Occipital lobe (tissue), 1 donor: ENCODE measurements at regions not wholly inside any gene's neighbourhood (a gene's known extent, or its start where the extent isn't known, plus 50 kb on each side); places are given as distances from the start of the nearest gene placed in this dataset.

Experiments used
- DNase-seq: peaks from one replicate; lab custom pipeline; 2025; lab: John Stamatoyannopoulos, UW

DNA sequence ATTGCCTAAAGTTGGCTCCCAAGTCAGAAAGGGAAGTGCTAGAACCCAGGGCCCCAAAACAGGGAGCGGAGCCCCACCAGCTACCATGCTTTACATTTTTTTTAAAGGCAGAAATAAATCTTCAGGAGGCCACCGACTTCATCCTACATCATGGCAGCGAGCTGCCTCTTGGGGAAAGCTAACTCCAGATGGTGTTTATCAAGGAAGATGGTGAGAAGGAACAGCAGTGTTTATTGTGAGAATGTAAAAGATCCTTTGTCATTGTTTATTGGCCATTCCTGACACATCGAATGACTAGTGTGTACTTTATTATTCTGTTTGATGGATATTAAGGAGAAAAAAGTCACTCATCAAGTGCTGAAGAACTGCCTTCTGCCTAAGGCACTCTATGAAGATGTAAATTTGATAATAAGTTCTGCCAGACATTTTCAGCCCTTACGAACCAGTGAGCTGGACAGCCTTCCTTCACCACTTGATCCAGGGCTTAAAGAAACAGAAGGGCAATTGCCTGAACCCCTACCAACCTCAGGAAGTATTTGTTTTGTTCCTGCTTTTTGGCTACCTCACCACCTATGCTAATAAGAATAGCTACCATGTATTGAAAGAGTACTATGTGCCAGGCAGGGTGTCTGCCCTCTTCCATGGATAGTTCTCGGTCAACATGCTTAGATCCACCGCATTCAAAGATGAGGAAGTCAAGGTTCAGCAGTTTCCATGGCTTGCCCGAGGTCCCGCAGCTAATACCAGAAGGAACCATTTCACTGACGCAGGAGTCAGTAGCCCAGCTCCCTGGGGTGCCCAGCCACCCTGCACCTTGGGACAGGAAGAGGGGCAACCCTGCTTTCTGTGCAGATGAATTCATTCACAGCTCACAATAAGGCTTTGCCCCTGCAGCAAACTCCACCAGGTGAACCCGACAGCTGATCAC, 194.7 kb upstream of the RREB1 start:
- DNase-seq, result no peak

DNA sequence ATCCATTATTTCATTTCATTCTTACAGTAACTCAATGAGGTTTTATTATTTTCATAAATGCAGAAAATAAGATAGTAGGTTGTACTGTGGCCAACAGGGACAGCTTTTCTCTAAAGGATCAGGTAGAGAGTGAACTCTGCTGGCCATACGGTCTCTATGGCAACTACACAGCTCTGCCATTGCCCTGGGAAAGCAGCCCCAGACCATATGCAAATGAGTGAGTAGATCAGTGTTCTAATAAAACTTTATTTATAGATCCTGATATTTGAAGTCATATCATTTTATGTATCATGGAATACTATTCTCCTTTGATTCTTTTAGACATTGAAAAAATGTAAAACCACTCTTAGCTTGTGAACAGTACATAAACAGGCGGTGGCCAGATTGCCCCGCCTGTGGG, 192.5 kb upstream of the RREB1 start:
- no peak for DNase-seq

DNA sequence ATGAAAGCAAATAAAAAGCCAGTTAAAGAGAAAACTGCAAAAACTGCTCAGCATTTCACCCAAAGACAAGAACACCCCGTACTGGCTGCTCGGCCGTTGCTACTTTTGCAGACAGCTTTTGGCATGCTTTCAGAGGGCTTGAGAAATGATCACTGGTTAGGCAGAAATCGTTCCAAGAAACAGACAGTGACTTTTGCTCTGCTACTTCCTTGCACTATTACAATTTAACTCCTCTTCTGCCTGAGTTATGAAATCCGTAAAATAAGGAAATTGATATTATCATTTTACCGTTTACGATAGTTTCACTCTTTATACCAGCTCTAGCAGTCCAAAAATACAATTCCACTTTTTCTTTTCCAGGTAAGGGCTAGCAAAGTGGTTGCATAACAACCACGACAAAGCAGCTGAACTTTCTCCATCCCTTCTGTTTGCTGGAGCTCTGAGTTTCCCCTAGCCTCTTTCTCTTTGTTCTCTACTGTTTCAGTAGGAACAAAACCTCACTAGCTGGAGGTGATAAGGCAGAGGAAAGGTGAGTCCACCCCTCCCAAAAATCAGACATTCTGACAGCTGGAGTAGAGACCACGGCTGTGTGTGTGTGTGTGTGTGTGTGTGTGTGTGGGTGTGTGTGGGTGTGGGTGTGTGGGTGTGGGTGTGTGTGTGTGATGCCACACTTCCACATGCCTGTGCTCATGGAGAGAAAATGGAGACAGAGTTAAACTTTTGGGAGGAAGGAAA, 191.8 kb upstream of the RREB1 start:
- DNase-seq, result peak; percentile 18

DNA sequence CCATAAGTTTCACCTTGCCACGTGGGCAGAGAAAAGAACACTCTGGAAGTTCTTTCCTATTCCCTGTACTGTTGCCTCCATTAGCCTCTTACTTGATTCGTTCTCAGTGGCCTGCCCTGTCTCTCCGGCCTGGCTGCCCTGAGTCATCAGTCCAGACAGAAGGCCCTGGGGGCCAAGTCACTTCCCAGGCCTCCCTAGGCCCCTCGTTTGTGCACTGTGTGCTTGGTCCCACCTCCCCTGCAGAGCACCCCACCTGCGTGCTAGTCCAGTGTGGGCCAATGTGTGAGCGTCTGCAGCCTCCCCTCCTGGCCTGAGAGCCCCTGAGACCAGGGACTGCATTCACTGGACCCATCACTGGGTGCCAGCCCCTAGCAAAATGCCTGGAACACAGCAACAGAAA, 191.2 kb upstream of the RREB1 start:
- no peak for DNase-seq

DNA sequence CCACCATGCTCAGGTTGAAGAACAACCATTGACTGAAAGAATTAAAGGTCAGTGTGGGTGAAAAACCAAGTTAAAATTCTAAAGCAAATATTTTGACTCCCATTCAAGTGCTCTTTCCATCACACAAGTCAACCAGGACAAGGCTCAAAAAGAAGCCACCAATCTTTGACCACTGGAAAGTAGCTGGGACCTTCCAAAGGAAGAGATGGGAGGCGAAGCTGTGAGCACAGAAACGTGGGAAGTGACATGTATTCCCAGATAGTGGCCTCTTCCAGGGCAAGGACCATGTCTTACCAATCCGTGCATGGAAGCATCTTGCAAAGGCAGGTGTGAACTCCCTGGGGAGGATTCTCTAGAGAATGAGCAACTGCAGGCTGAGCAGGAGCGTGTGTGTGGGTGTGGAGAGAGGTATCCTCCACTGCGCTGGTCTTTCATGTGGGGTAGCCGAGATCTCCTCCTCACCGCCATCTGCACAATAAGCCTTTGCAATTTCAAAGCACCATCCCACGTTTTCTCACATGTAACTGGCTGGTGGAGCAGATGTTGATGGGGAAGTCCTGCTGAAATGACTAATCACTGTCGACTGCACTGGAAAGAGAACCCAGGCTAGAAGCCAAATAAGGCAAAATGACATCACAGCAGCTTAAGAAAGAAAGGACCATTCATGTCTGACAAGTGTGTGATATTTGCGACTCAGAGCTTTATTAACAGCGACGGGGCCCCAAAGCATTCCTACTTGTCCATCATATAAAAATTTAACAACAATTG, 189.4 kb upstream of the RREB1 start:
- DNase-seq, result peak; percentile 70

DNA sequence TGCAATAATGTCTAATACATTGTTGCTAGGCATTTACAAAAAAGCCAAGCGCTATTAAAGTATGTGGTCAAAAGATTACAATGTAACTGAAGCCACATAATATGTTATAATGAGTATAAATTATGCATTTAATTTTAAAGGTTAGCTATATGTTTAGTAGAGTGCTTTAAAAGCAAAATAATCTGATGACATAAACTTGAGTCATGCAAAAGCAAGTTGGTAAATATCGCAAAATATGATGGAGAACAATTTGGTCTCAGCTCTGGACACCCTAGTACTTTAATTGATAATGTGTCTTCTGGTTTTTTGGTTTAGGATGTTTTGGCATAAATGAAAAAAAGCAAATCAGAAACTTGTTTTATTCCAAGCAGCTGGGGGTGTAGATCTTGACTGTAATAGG, 188.6 kb upstream of the RREB1 start:
- no peak for DNase-seq

DNA sequence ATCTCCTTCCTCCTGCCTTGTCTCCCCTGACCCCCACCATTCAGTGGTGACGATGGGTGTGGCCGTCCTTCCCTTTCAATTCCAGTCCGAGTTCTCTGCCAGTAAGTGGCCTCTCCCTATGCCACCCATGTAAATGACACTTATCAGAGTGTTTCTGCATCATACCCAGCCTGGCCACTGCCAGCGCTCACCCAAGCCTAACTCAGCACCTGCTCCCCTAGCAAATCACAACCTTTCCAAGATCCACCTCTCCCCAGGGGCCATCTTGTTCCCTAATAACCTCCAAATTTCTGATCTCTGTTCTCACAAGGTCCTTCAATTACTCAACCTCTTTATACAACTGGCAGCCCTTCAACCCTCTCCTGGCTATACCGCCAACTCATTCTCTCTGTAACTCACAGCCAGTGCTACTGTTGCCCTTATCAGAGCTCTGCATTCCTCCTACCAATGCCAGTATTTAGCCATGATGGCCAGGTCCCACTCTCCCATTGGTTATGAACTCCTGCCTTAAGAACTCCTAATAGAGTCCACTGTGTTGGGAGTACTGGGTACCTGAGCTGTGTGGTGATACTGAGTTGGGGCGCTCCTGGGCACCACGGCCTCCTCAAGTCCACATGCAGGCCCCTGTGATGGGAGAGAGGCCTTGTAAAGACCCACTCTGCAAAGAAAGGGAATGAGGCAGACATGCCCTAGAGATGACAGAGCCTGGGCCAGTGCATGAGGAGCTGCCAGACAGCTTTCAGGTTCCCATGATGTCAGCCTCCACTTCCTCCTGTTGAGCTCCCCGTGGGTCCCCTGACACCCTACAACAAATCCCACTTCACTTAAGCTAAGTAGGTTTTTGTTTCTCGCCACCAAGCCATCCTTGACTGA, 187.4 kb upstream of the RREB1 start:
- no peak for DNase-seq

DNA sequence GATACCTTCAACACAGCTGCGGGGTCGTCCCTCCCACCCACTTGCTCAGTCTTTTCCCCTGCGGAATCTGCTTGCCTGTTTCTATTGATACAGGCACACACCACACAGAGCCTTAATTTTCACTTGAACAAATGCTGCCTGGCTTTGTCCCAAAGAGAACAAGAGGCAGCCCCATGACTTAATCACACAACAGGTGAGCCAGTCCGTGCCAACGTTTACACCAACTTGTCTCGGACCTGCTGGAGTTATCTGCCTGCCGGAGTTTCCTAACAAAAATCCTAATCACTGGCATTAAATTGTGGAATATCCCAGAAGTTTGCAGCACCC, 186.8 kb upstream of the RREB1 start:
- DNase-seq, result no peak

DNA sequence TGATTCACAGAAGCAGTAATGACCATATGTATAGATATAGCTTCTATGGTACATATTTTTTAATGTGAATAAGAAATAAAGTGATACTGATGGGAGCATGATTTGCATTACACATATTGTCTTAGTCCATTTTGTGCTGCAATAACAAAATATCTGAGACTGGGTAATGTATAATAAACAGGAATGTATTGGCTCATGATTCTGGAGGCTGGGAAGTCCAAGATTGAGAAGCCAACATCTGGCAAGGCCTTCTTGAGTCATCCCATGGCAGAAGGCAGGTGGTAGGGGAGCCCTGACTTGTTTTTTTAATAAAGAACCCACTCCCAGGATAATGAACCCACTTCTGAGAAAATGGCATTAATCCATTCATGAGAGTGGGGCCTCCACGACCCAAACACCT, 185.6 kb upstream of the RREB1 start:
- no peak for DNase-seq

DNA sequence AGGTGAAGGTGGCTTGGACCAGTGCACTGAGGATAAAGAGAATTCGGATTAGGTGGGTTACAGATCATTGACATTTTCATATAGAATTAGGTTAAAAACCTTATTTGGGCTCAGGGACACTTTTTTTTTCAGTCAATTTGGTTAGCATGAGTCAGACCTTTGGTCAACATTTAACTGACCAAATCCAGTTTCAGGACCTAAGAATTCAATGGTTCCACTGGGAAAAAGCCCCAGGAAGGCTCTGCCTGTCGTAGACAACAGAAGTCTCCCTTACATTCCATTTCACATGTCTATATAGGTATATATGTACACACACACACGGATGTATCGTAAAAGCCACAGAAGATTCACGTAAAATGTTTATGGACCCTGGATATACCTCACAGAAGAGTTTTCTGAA, 184.2 kb upstream of the RREB1 start:
- DNase-seq, result no peak

DNA sequence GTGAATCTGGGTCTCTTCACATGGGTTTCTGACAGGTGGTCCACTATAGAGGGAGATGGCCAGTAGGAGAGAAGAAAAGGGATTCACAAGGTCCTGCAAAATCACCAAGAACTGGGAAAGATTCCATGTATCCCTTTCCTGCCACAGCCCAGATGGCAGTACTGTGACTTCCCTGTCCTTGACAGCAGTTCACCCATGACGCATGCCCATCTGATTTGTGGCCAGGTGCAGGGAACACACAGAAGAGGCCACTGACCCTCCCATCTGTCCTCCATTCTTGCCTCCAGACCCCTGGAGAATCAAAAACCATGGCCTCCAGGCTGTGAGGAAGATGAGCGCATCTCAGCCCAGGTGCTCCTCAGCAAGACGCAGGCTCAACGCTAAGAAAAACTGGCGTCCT, 183.1 kb upstream of the RREB1 start:
- no peak for DNase-seq

DNA sequence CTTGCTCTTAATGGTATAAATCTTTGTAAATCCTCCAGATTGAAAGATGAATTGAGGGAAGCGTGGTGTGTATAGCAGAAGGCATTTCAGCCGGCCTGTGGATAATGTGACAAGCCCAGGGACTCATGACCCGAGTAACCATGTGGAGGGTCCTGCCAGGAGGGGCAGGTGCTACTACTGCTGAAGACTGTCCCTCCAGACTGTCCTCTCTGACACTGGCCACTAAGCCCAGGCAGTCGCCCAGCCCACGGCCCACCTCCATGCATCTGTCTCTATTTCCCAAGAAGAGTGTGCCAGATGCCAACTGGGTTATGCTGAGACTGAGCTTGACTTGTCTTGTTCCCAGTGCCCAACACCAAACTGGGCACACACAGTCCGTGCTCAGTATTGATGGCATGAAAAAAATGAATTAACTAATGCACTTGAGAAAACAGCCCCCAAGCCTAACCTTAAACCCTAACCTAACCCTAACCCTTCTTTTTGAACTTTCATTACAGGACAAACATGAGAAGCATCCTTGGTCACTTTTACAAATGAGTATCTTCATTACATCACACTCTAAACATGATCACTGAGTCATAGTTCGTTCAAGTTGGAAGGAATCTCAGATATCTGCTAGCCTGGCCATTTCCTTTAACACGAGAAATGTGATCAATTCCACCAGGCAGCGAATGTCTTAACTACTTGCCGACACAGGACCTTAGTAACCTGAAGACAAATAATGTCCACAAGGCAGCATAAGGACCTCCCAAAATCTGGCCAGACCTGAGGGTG, 182.2 kb upstream of the RREB1 start:
- no peak for DNase-seq

DNA sequence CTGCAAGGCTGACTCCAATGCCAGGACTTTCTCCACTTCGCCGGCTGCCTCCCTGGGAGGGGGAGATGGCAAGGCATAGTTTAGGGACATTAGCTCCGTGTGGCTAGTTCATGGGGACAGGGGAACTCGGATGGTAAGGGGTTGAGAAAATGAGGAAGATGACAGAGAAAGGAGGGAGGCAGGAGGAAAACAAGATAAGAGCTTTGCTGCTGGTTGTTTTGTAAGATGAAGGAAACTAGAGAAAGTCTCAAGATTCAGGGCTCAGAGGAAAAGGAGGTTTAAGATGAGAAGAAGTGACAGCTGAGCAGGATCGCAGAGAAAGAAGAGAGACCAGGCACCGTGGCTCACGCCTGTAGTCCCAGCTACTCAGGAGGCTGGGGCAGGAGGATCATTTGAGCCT, 180.9 kb upstream of the RREB1 start:
- no peak for DNase-seq

DNA sequence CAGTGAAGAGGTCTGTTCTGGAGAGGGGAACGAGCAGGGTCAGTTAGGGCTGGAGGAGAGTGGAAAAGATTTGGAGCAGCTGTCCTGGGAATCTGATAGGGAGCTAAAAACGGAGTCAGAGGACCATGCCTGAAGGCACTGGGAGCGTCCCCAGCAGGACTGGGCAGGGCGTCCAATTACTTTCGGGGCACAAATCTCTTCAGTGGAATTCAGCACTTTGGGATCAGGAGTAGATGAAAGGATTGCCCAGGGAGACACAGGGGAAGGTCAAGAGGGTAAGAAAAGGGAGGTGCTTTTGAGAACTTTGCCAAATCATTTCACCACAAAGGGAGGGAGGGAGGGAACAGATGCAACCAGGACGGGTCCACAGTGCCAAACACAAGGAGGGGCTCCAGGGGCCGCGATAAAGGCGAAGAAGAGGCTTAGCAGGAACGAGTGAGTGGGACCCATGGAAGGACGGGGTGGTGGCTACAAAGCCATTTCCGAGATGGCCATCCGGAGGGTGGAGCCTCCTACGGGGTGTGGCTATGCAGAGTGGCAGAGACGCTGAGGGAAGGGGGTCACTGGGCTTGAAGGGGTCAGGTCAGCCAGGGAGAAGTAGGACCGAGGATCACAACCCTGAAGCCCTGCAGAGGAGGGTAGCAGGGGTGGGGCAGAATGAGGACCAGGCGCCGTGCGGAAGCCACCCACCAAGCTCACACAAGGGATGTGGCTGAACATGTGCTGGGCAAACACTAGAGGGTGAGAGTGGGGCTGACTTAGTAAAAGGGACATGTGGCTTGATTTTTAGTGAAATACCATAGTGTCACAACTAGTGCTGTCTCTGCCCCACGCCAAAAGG, 180.0 kb upstream of the RREB1 start:
- DNase-seq, result no peak

DNA sequence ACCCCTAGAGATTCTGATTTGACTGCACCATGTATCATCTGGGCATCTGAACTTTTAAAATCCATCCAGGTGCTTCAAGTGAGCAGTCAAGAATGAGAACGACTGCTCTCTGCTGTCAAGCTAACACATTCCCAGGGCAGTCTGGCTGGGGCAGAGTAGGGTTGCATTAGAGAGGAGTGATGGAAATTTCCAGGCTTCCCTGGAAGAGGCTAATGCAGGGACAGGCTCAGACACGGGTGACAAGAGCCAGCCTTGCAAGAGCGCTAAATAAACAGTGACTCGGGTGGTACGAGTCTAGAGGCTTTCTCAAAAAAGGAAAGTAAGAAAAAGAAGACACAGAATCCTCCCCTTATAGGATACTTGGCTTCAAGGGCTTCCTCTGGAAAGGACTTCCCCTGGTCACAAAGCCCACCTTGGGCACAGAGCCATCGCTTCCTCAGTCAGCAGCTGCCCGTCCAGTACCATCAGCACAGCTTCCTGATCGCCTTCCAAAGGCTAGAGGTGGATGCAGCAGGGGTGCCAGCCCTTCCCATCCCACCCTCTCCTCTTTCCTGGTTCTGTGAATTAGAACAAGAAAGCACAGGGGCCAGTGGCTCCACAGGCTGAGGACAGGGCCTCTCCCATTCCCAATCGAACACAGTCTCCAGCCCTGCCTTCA, 177.4 kb upstream of the RREB1 start:
- DNase-seq, result no peak

DNA sequence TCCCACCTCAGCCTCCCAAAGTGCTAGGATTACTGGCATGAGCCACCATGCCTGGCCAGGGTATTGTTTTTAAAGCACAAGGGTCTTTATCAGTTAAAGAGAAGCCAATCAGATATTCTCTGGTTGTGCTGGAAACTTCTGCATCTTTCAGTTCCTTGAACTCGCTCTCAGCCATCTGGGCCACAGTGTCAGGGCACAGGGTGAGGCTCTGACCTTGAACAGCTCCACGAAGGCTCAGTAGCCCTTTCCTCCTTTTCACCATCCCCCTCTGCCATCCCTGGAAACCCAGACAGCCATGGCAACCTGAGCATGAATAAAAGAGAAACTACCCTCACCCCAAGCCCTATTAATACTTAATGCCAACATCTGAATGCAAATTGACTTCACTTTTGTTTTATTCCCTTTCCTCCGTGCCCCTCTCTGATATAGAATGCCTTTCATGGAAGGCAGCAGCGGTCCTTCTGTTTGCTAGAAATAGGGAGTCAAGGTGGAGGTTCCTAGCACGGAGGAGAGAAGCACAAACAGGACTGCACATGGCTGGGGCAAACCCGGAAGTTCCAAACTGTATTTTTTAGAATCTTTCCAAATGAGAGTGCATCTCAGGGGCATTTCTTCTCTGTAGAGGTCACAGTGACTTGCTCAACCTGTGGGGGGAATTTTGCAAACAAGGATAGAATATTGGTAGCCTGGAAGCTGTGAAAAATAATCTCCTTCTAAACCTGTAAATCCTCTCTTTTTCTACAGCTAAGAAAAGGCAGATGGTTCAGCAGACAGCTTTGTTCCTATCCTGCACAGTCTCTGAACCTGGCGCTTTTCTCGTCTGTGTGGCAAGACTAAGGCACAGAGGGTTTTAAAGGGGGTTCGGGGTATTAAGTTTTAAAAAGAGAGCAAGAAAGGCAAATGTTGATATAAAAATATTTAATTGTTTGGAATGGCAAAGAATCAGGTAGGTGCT, 176.4 kb upstream of the RREB1 start:
- DNase-seq, result no peak

DNA sequence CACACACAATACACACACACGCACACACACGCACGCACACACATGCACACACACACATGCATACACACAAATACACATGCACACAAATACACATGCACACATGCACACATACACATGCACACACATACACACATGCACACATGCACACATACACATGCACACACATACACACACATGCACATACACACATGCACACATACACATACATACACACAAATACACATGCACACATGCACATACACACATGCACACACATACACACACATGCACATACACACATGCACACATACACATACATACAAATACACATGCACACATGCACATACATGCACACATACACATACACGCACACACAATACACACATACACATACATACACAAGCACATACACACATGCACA, 175.4 kb upstream of the RREB1 start:
- no peak for DNase-seq

DNA sequence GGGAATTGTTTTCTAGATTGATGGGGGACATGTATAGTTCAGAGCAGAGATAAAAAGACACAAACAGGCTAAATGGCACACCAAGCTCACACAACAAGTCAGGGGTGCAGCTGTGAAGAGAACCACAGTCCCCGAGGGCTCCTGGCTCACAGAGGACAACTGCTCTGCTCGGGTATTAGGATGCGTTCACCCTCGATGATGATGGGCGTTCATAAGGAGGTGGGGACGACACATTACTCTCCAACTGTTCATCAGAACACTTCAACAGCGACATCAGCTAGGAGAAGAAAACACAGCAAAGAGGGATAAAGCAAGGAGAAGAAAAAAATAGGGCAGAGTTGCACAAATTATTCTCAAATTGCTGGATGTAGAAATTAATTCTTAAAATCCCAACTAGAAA, 174.8 kb upstream of the RREB1 start:
- no peak for DNase-seq
